H9 (cell line): ENCODE measurements at regions not wholly inside any gene's neighbourhood (a gene's known extent, or its start where the extent isn't known, plus 50 kb on each side); places are given as distances from the start of the nearest gene placed in this dataset.
"Not testable (repeated sequence)": the region's sequence is repeated elsewhere in the genome, so short reads cannot be mapped to it uniquely, and the experiment has no call there.

ENCODE experiments used
- DNase-seq: peaks from one replicate; pipeline ENCODE4 v3.0.0-alpha.2; 2017
- H2AFZ ChIP-seq: one replicate; pipeline ENCODE4 v1.6.1; 2013; ENCODE audit warnings: mild to moderate bottlenecking, low read length, control low read depth, moderate library complexity
- H2AK5ac ChIP-seq: 2 replicates; pipeline ENCODE4 v1.6.1; 2013; ENCODE audit warnings: low read length, control low read depth, mixed read lengths; ENCODE audit not compliant: insufficient read length
- H2BK120ac ChIP-seq: one replicate; pipeline ENCODE4 v1.6.1; 2013; ENCODE audit warnings: low read depth, mild to moderate bottlenecking, low read length, control low read depth, inconsistent platforms; ENCODE audit not compliant: poor library complexity, severe bottlenecking
- H2BK12ac ChIP-seq: 2 replicates; pipeline ENCODE4 v1.6.1; 2013; ENCODE audit warnings: low read length, control low read depth, mixed read lengths, low read depth; ENCODE audit not compliant: insufficient read length
- H2BK15ac ChIP-seq: 2 replicates; pipeline ENCODE4 v1.6.1; 2013; ENCODE audit warnings: low read depth, low read length, control low read depth
- H2BK20ac ChIP-seq: one replicate; pipeline ENCODE4 v1.6.1; 2013; ENCODE audit warnings: low read depth, mild to moderate bottlenecking, low read length, control low read depth, inconsistent platforms; ENCODE audit not compliant: poor library complexity, severe bottlenecking
- H2BK5ac ChIP-seq: 2 replicates; pipeline ENCODE4 v1.6.1; 2013; ENCODE audit warnings: low read length, control low read depth, mixed read lengths; ENCODE audit not compliant: insufficient read length
- H3K14ac ChIP-seq: 2 replicates; pipeline ENCODE4 v1.6.1; 2013; ENCODE audit warnings: low read length, control low read depth; ENCODE audit not compliant: insufficient read depth
- H3K18ac ChIP-seq: 2 replicates; pipeline ENCODE4 v1.6.1; 2013; ENCODE audit warnings: low read depth, mild to moderate bottlenecking, mixed read lengths, low read length, control low read depth; ENCODE audit not compliant: insufficient read length
- H3K23ac ChIP-seq: 2 replicates; pipeline ENCODE4 v1.6.1; 2013; ENCODE audit warnings: low read length, control low read depth, mixed read lengths, low read depth; ENCODE audit not compliant: insufficient read length
- H3K23me2 ChIP-seq: 2 replicates; pipeline ENCODE4 v1.6.1; 2013; ENCODE audit warnings: low read depth, mild to moderate bottlenecking, mixed read lengths, low read length, control low read depth; ENCODE audit not compliant: insufficient read length, poor library complexity, severe bottlenecking
- H3K27ac ChIP-seq: 2 replicates; pipeline ENCODE4 v1.5.1; 2013; ENCODE audit warnings: low read length, control low read depth, mixed read lengths, low read depth; ENCODE audit not compliant: insufficient read length
- H3K27me3 ChIP-seq: 2 replicates; pipeline ENCODE4 v1.6.1; 2013; ENCODE audit warnings: low read length, control low read depth, inconsistent platforms; ENCODE audit not compliant: insufficient read depth
- H3K4ac ChIP-seq: 2 replicates; pipeline ENCODE4 v1.6.1; 2013; ENCODE audit warnings: low read depth, mild to moderate bottlenecking, control low read depth, inconsistent platforms, low read length, moderate library complexity
- H3K4me1 ChIP-seq: 2 replicates; pipeline ENCODE4 v1.6.1; 2013; ENCODE audit warnings: low read length, control low read depth, inconsistent platforms; ENCODE audit not compliant: insufficient read depth
- H3K4me2 ChIP-seq: 2 replicates; pipeline ENCODE4 v1.6.1; 2013; ENCODE audit warnings: low read length, control low read depth, mixed read lengths; ENCODE audit not compliant: insufficient read length, insufficient read depth
- H3K56ac ChIP-seq: 2 replicates; pipeline ENCODE4 v1.6.1; 2013; ENCODE audit warnings: low read depth, mild to moderate bottlenecking, mixed read lengths, low read length, control low read depth; ENCODE audit not compliant: insufficient read length
- H3K79me1 ChIP-seq: 2 replicates; pipeline ENCODE4 v1.6.1; 2013; ENCODE audit warnings: low read depth, mild to moderate bottlenecking, moderate library complexity, low read length, control low read depth, inconsistent platforms; ENCODE audit not compliant: insufficient read depth, poor library complexity, severe bottlenecking
- H3K79me2 ChIP-seq: 2 replicates; pipeline ENCODE4 v1.6.1; 2013; ENCODE audit warnings: low read length, control low read depth, inconsistent platforms; ENCODE audit not compliant: insufficient read depth
- H3K9ac ChIP-seq: 2 replicates; pipeline ENCODE4 v1.6.1; 2013; ENCODE audit warnings: low read length, control low read depth, mixed read lengths; ENCODE audit not compliant: insufficient read length; ENCODE audit errors: extremely low read depth
- H3K9me3 ChIP-seq: one replicate; pipeline ENCODE4 v1.6.1; 2013; ENCODE audit warnings: low read depth, low read length, inconsistent platforms; ENCODE audit not compliant: control insufficient read depth
- H3T11ph ChIP-seq: one replicate; pipeline ENCODE4 v1.6.1; 2013; ENCODE audit warnings: mild to moderate bottlenecking, low read length, control low read depth, inconsistent platforms
- H4K20me1 ChIP-seq: one replicate; pipeline ENCODE4 v1.6.1; 2013; ENCODE audit not compliant: control insufficient read depth, insufficient read length, insufficient read depth
- H4K5ac ChIP-seq: 2 replicates; pipeline ENCODE4 v1.6.1; 2013; ENCODE audit warnings: low read depth, mild to moderate bottlenecking, mixed read lengths, low read length, control low read depth; ENCODE audit not compliant: insufficient read length
- H4K8ac ChIP-seq: replicated peaks from 2 replicates; pipeline ENCODE4 v1.6.1; 2013; ENCODE audit warnings: low read length, control low read depth, mixed read lengths, low read depth; ENCODE audit not compliant: insufficient read length
- H4K91ac ChIP-seq: 2 replicates; pipeline ENCODE4 v1.6.1; 2013; ENCODE audit warnings: low read depth, mild to moderate bottlenecking, moderate library complexity, mixed read lengths, low read length, control low read depth; ENCODE audit not compliant: insufficient read length
- H3K27ac Mint-ChIP-seq, 3 experiments: 2 replicates in 2 of 3; 3 replicates in 1 of 3; pipeline ENCODE4 v1.8.0; 2020 to 2021; ENCODE audit warnings: mixed read lengths in 3 of 3, mild to moderate bottlenecking in 1 of 3, moderate library complexity in 1 of 3
- H3K27me3 Mint-ChIP-seq: 2 replicates; pipeline ENCODE4 v1.8.0; 2021; ENCODE audit warnings: low read depth, mild to moderate bottlenecking, moderate library complexity, mixed read lengths
- H3K36me3 Mint-ChIP-seq, 3 experiments: 2 replicates in 2 of 3; 3 replicates in 1 of 3; pipeline ENCODE4 v1.8.0; 2020 to 2021; ENCODE audit warnings: low read depth in 3 of 3, mixed read lengths in 3 of 3; ENCODE audit not compliant: insufficient read depth in 1 of 3
- H3K4me1 Mint-ChIP-seq, 2 experiments: 2 replicates each; pipeline ENCODE4 v1.8.0; 2020; ENCODE audit warnings: mixed read lengths in 2 of 2
- H3K4me3 Mint-ChIP-seq, 2 experiments: 2 replicates in 1 of 2; 3 replicates in 1 of 2; pipeline ENCODE4 v1.8.0; 2020 to 2021; ENCODE audit warnings: mild to moderate bottlenecking in 2 of 2, mixed read lengths in 2 of 2, moderate library complexity in 1 of 2
- H3K9me3 Mint-ChIP-seq, 2 experiments: 2 replicates in 1 of 2; 3 replicates in 1 of 2; pipeline ENCODE4 v1.8.0; 2020; ENCODE audit warnings: mild to moderate bottlenecking in 2 of 2, mixed read lengths in 2 of 2, moderate library complexity in 1 of 2
- CTCF ChIP-seq: fragments of 200-600 bp; sonication (generic); conservative IDR thresholded peaks from 3 replicates; pipeline ENCODE4 v1.8.0; 2021; ENCODE audit warnings: antibody characterized with exemption, mild to moderate bottlenecking
- WGBS: extraction: QIAGEN DNeasy Blood & Tissue Kit; methylation state at CpG from one replicate; pipeline ENCODE4 v1.1.7; 2013; ENCODE audit warnings: missing lambda C conversion rate, low lambda C conversion rate, mixed read lengths; ENCODE audit not compliant: insufficient read length; ENCODE audit errors: extremely low coverage; 5-methylcytosine and 5-hydroxymethylcytosine counted together

GRCh38 chr10:113499806-113500205 lies 53.0 kb upstream of the HABP2 start:
- H3K79me2 ChIP-seq = no peaks in the 10 kb centered on the region; the same call in 1 of the 2 replicates
- H2BK12ac ChIP-seq = no peak overlapping the region
- peaks cover 0 to 6% of the 10 kb centered on the region in 2 experiments; a peak in 2 of 4 replicates for H3K4me1 Mint-ChIP-seq
- no peak for TF ChIP-seq CTCF
- no CpG with 5 or more reads among the region's 5 CpGs for WGBS
- no peak overlapping the region for H4K5ac ChIP-seq
- H3K14ac ChIP-seq = no peak overlapping the region
- H3K4me1 ChIP-seq = no peaks in the 10 kb centered on the region
- no peak overlapping the region for H3K4ac ChIP-seq
- H3K18ac ChIP-seq = no peak overlapping the region
- H3K27ac ChIP-seq = no peak overlapping the region
- H2BK15ac ChIP-seq = no peak overlapping the region
- no peak overlapping the region for H2AFZ ChIP-seq
- no peak overlapping the region for H2AK5ac ChIP-seq
- no peak overlapping the region for H4K91ac ChIP-seq
- DNase-seq = no peak
- no peak overlapping the region for H3K4me3 Mint-ChIP-seq
- H2BK20ac ChIP-seq = no peak overlapping the region
- H3T11ph ChIP-seq = no peak overlapping the region
- no peaks in the 10 kb centered on the region for H3K79me1 ChIP-seq
- no peak overlapping the region for H3K4me2 ChIP-seq
- H3K27me3 Mint-ChIP-seq = peaks cover 52% of the 10 kb centered on the region
- H3K27me3 ChIP-seq = no peaks in the 10 kb centered on the region
- H3K9ac ChIP-seq = no peak overlapping the region
- no peak overlapping the region for H3K27ac Mint-ChIP-seq
- H3K23me2 ChIP-seq = no peaks in the 10 kb centered on the region
- H4K20me1 ChIP-seq = no peaks in the 10 kb centered on the region
- H3K23ac ChIP-seq = no peak overlapping the region
- no peaks in the 10 kb centered on the region; a peak in 1 of 5 replicates for H3K9me3 Mint-ChIP-seq
- no peak overlapping the region for H2BK120ac ChIP-seq
- H3K9me3 ChIP-seq = no peaks in the 10 kb centered on the region
- no peak overlapping the region for H2BK5ac ChIP-seq
- H3K36me3 Mint-ChIP-seq = peaks cover 0 to 3% (median 0%) of the 10 kb centered on the region in 3 experiments; a peak in 1 of 7 replicates
- H3K56ac ChIP-seq = no peak overlapping the region
- H4K8ac ChIP-seq = no peak overlapping the region

GRCh38 chr10:113501031-113501430 lies 51.8 kb upstream of the HABP2 start:
- not testable (repeated sequence) for H3K4me2 ChIP-seq, H4K8ac ChIP-seq, H3K4ac ChIP-seq, H3K23me2 ChIP-seq, H4K20me1 ChIP-seq, H3K56ac ChIP-seq, H4K5ac ChIP-seq, H3K27me3 ChIP-seq, H3K18ac ChIP-seq, H3T11ph ChIP-seq, H4K91ac ChIP-seq, H2AFZ ChIP-seq, H2BK20ac ChIP-seq, H3K79me1 ChIP-seq, H3K23ac ChIP-seq, H3K9me3 ChIP-seq, H3K4me1 ChIP-seq, H3K4me3 Mint-ChIP-seq, H3K27ac ChIP-seq, H3K27ac Mint-ChIP-seq, H3K9ac ChIP-seq, H3K14ac ChIP-seq, H3K79me2 ChIP-seq, H2BK12ac ChIP-seq, H2BK5ac ChIP-seq, H3K4me1 Mint-ChIP-seq, H2BK15ac ChIP-seq, H3K36me3 Mint-ChIP-seq, H3K9me3 Mint-ChIP-seq, DNase-seq, H2AK5ac ChIP-seq, H2BK120ac ChIP-seq
- H3K27me3 Mint-ChIP-seq = peaks cover 48% of the 10 kb centered on the region
- no CpG with 5 or more reads among the region's 6 CpGs for WGBS
